Motor neuron (in vitro differentiated cells): ENCODE measurements at regions not wholly inside any gene's neighbourhood (a gene's known extent, or its start where the extent isn't known, plus 50 kb on each side); places are given as distances from the start of the nearest gene placed in this dataset.

Source experiments
- ATAC-seq, 8 experiments: fragments of 200-7000 bp; cut with Tn5 transposase; replicated peaks in 6 of 8; 2 replicates each; pipeline ENCODE4 v1.8.0; 2021; ENCODE audit warnings: mild to moderate bottlenecking in 8 of 8, moderate library complexity in 8 of 8
- H3K27ac ChIP-seq, 2 donors: fragments of 250-450 bp; sonication (Bioruptor Pico); 2 replicates each; pipeline ENCODE4 v1.9.0; 2021; ENCODE audit warnings: antibody characterized with exemption in 2 of 2, mild to moderate bottlenecking in 2 of 2, moderate library complexity in 1 of 2
- H3K4me1 ChIP-seq, 2 donors: fragments of 250-450 bp; sonication (Bioruptor Pico); replicated peaks in 1 of 2; 2 replicates each; pipeline ENCODE4 v1.6.1; 2021; ENCODE audit warnings: antibody characterized with exemption in 2 of 2, mild to moderate bottlenecking in 2 of 2, moderate library complexity in 1 of 2
- H3K4me3 ChIP-seq, 5 donors: fragments of 250-450 bp; sonication (Bioruptor Pico); 2 replicates each; pipeline ENCODE4 v1.9.0; 2021; ENCODE audit warnings: antibody characterized with exemption in 5 of 5, mild to moderate bottlenecking in 5 of 5, moderate library complexity in 4 of 5
- WGBS, 10 experiments: fragments of 450-650 bp; shearing (Covaris generic); methylation state at CpG; one replicate each; pipeline ENCODE4 v1.0.0; 2022; 5-methylcytosine and 5-hydroxymethylcytosine counted together
- in situ Hi-C, 9 experiments: fragments of 400-800 bp; cut with MboI; loops; one replicate each; pipeline ENCODE4 v1.15.0; 2021; ENCODE audit warnings: low sequenced_read_pairs in 9 of 9, low pct_unique_long_range_greater_than_20kb in 2 of 9; ENCODE audit not compliant: unreplicated experiment in 9 of 9

DNA sequence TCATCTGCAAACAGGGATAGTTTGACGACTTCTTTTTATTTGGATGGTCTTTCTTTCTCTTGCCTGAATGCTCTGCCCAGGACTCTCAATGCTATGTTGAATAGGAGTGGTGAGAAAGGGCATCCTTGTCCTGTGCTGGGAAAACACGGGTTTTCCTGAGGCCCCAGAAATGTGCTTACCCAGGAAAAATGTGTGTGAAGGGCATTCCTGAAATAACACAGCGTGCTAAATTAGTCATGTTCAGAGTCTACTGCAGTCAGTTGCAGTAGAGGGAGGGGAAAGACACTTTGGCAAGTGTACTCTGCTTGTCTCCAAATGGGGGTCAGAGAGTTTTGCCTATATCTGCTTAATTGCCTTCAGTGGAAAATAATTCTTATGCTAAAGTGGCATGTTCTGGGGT lies 153.9 kb downstream of the CCNG2 start:
- Histone ChIP-seq H3K27ac (no peak overlapping the region), H3K4me3 (no peak overlapping the region), H3K4me1 (no peaks in the 10 kb centered on the region)
- in situ Hi-C loops = no loop called here
- 0 to 83% (median 31%) methylated on average over 1 to 3 of the region's 3 CpGs; no CpG with 5 or more reads in 3 of the 10 experiments for WGBS, 10 experiments
- peak in 2 of 8 experiments; percentile 25 to 64 for ATAC-seq

- Histone ChIP-seq H3K4me3 (no peak overlapping the region), H3K4me1 (no peaks in the 10 kb centered on the region), H3K27ac (no peak overlapping the region)
- in situ Hi-C loops = no loop called here
- ATAC-seq = no peak
- WGBS, 10 experiments = 0 to 82% (median 52%) methylated on average over 2 to 4 of the region's 4 CpGs; no CpG with 5 or more reads in 6 of the 10 experiments
Measured at GRCh38 chr4:77314697-77315096, 157.7 kb downstream of the CCNG2 start.

- ATAC-seq = no peak
- in situ Hi-C loops = no loop called here
- H3K27ac ChIP-seq = no peak overlapping the region
- H3K4me3 ChIP-seq = no peak overlapping the region
- no peaks in the 10 kb centered on the region for H3K4me1 ChIP-seq
- 48 to 100% methylated on average over 1 to 2 of the region's 6 CpGs; no CpG with 5 or more reads in 8 of the 10 experiments for WGBS, 10 experiments
Measured at GRCh38 chr4:77327151-77327550, 170.1 kb downstream of the CCNG2 start.

- Histone ChIP-seq H3K27ac (no peak overlapping the region), H3K4me3 (no peak overlapping the region), H3K4me1 (no peaks in the 10 kb centered on the region)
- in situ Hi-C loops = no loop called here
- 0 to 67% (median 17%) methylated on average over 1 to 2 of the region's 2 CpGs; no CpG with 5 or more reads in 3 of the 10 experiments for WGBS, 10 experiments
- ATAC-seq = peak in 3 of 8 experiments; percentile 15 to 48 (median 36)
Measured at GRCh38 chr4:77332696-77333270, 175.8 kb downstream of the CCNG2 start.

GRCh38 chr4:77336411-77337142 lies 179.6 kb downstream of the CCNG2 start:
- Histone ChIP-seq H3K4me1 (no peaks in the 10 kb centered on the region), H3K4me3 (no peak overlapping the region), H3K27ac (no peak overlapping the region)
- no peak for ATAC-seq
- in situ Hi-C loops = no loop called here
- 0 to 100% (median 79%) methylated on average over 1 to 3 of the region's 3 CpGs for WGBS, 10 experiments

DNA sequence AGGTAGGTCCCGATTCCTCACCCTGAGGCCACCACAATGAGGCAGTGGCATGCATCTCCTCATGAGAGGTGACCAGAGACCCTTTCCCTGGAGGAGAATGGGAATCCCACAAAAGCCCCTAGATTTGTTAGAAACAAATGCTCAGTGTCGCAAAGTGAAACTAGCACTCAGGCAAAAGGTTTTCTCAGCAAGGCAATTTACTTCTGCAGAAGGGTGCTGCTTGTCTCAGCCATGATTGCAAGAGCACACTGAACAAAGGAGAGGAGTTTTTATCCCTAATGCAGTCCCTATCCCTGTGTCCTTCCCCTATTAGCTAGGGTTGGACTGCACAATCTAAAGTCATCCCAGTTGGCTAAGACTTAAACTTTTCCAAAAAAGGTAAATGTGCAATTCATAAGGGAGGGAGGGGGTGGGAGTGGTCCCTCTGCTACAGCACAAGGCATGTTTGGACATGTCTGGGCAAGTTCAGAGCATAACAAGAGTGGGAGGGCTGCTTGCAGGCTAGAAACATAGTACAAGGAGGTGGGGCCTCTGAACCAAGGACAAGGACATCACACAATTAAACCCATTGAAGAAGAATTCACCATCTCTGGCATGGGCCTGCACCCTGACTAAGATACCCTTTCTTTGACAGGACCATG lies 185.3 kb downstream of the CCNG2 start:
- Histone ChIP-seq H3K4me1 (no peaks in the 10 kb centered on the region), H3K4me3 (no peak overlapping the region), H3K27ac (no peak overlapping the region)
- ATAC-seq = peak in 2 of 8 experiments; percentile 46 to 49
- in situ Hi-C loops = no loop called here
- WGBS, 10 experiments = 80 to 100% (median 90%) methylated on average over 1 to 2 of the region's 2 CpGs; no CpG with 5 or more reads in 4 of the 10 experiments

GRCh38 chr4:77344001-77344400 lies 187.0 kb downstream of the CCNG2 start:
- Histone ChIP-seq H3K27ac (no peak overlapping the region), H3K4me1 (no peaks in the 10 kb centered on the region), H3K4me3 (no peak overlapping the region)
- ATAC-seq = no peak
- WGBS, 10 experiments = 86 to 100% methylated on average over 1 of the region's 1 CpG; no CpG with 5 or more reads in 8 of the 10 experiments
- in situ Hi-C loops = no loop called here

GRCh38 chr4:77344784-77345183 lies 187.8 kb downstream of the CCNG2 start:
- ATAC-seq = no peak
- H3K4me3 ChIP-seq = no peak overlapping the region
- no peaks in the 10 kb centered on the region for H3K4me1 ChIP-seq
- H3K27ac ChIP-seq = no peak overlapping the region
- 0 to 63% (median 33%) methylated on average over 1 of the region's 1 CpG; no CpG with 5 or more reads in 2 of the 10 experiments for WGBS, 10 experiments
- in situ Hi-C loops = no loop called here

- peak in 2 of 8 experiments; percentile 60 to 75 for ATAC-seq
Measured at GRCh38 chr4:77347351-77347966, 190.5 kb downstream of the CCNG2 start.

DNA sequence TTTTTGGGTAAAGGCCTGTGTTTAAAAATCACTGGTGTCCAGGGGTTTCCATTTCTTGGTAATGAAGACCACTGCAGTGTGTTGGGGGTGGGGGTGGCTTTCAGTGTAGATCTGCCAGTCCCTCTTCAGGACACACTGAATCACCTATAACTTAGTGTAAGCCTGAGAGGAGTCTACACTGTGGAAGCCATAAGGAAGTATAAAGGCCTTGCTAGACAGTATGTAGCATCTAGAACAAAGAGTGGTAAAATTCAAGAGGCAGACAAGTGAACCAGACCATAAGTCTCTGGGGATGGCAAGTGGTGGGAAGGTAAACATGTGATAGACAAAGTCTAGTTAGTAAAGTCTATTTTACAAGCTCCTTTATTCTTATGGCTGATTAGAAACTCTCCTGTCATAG lies 191.8 kb downstream of the CCNG2 start:
- ATAC-seq = no peak
- Histone ChIP-seq H3K4me1 (no peaks in the 10 kb centered on the region), H3K4me3 (no peak overlapping the region), H3K27ac (no peak overlapping the region)
- in situ Hi-C loops = no loop called here

More at GRCh38 chr4:77347351-77347966, 190.5 kb downstream of the CCNG2 start:
- H3K27ac ChIP-seq = no peak overlapping the region
- no peak overlapping the region for H3K4me3 ChIP-seq
- WGBS, 10 experiments = 0 to 100% (median 72%) methylated on average over 1 to 3 of the region's 5 CpGs
- H3K4me1 ChIP-seq = no peaks in the 10 kb centered on the region
- in situ Hi-C loops = no loop called here

DNA sequence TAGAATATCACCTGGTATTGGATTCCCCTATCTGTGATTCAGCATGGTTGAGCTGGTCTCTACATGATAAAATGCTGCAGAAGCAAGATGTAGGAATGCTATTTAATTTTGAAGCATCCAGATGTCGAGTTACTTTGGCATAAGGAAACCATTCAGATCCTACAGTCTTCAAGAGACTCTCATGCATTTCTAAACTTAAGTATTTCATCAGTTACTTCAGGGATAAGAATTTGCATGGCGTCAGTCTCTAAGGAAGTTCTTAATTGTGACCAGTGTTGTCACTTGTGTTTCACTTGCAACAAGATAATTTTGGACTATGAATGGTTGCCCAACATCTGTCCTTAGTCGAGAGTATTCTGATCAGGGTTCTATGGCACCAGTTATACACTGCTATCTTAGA lies 192.4 kb downstream of the CCNG2 start:
- peak in 1 of 8 experiments; percentile 52 for ATAC-seq
- 0 to 89% (median 50%) methylated on average over 1 to 3 of the region's 3 CpGs for WGBS, 10 experiments
- in situ Hi-C loops = no loop called here
- H3K4me1 ChIP-seq = no peaks in the 10 kb centered on the region
- H3K27ac ChIP-seq = no peak overlapping the region
- H3K4me3 ChIP-seq = no peak overlapping the region

DNA sequence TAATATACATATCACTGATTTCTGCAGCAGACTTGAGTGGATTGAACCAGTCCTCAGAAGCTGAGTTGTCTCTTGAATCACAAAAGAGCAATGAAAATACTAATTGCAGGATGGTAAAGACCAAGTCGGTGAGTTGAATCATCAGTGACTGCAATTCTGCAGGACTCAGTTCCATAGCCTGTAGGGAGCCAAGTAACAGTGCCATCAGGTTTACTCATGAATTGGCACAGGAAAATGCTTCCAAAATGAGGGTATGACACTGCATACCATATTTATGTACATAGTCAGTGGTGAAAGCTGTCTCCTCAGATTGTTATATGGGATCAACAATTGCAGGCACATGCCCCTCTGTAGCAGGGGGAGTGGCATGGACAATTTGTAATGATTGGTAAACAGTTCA lies 192.8 kb downstream of the CCNG2 start:
- 0 to 100% (median 31%) methylated on average over 1 of the region's 1 CpG; no CpG with 5 or more reads in 6 of the 10 experiments for WGBS, 10 experiments
- peak in 1 of 8 experiments; percentile 38 for ATAC-seq
- no peak overlapping the region for H3K27ac ChIP-seq
- H3K4me3 ChIP-seq = no peak overlapping the region
- in situ Hi-C loops = loop anchor here in 1 of 9 experiments (25.0 kb wide), 1 partner anchor 112 kb away; no protein-coding TSS in a partner anchor
- H3K4me1 ChIP-seq = no peaks in the 10 kb centered on the region

- Histone ChIP-seq H3K27ac (no peak overlapping the region), H3K4me3 (no peak overlapping the region), H3K4me1 (no peaks in the 10 kb centered on the region)
- 20 to 86% (median 68%) methylated on average over 1 of the region's 1 CpG; no CpG with 5 or more reads in 4 of the 10 experiments for WGBS, 10 experiments
- in situ Hi-C loops = loop anchor here in 1 of 9 experiments (25.0 kb wide), 1 partner anchor 115 kb away; no protein-coding TSS in a partner anchor
- no peak for ATAC-seq
Measured at GRCh38 chr4:77352192-77352591, 195.2 kb downstream of the CCNG2 start.
